Caki2 (cell line): ENCODE measurements at regions not wholly inside any gene's neighbourhood (a gene's known extent, or its start where the extent isn't known, plus 50 kb on each side); places are given as distances from the start of the nearest gene placed in this dataset.

ENCODE experiments used
- DNase-seq: peaks from one replicate; pipeline ENCODE4 v3.0.0-alpha.2; 2015; ENCODE audit warnings: low read depth
- in situ Hi-C: cut with HindIII; loops from 2 replicates; pipeline ENCODE4 v1.10.0; 2016; ENCODE audit warnings: low sequenced_read_pairs, low pct_unique_long_range_greater_than_20kb, mixed read lengths

DNA sequence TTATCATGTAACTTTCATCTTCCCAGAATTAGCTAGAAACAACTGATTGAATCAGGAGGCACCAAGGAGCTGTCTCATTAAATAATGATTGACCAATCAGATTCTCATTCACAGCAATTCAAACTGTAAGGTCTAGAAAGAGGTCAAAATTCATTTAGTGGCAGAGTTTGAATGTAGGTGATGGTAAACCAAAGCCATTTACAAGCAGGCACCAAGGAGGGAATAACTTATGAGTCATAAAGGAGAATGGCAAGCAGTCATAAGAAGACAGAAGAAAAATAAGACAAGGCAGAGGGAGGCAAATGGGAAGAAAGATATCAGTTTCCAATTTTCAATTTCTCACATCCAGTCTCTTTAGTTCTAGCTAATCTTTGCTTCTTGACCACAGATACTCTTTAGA is 52.9 kb upstream of the DEFB112 start:
- in situ Hi-C loops, result no loop called here
- no peak for DNase-seq

DNA sequence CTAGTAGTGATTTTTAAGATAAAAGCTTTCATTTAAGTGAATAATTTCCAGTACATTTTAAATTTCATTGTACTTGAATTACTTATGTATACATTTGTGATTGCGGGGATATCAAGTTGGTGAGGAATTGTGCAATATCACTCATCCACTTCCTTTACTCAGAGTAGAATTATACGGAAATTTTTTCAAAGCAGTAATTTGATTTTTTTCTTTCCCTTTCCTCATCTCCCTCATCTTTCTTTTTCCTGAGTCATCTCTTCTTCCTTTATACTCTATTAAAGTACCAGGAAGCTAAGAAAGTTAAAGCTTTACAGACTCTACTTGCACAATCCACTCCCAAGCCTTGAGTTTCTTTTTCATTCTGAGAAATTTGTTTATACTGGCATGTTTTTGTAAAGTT is 60.9 kb upstream of the DEFB112 start:
- no peak for DNase-seq
- in situ Hi-C loops, result no loop called here

DNA sequence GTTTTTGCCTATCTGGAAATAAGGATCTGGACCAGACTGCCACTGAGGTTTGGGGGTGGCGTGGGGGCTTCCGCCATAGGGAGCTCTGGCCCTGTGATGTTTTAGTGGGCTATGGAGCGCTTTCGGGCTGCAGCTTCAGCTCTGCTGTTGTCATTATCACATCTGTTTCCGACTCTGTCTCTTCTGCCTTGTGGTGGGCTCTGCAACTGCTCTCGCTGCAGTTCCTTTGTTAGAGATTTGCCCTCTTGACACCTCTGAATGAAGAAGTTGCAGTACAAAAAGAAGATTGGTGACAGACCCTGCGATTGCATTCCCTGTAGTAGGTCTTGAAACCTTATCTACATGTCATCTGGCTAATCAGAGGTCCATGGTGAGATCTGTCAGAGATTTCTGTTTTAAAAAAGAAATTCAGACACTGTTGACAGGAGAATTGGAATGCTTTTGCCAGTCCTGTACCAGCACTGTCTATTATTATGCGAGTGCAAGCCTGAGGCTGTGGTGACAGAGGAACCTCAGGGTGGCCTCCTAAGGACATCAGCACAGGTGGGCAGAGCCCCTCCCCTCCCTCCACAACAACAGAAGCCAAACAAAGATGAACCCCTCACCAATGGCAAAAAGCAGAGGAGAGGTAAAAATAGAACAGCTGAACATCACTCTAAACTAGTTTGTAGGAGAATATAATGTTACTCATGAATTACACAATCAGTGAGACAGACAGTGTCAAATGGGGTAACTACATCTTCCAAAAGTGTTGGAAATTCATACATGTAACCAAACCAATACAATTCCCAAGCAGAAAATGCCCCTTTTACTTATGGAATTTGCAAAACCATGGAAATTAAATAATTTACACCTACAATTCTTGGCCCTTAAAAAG is 63.5 kb upstream of the DEFB112 start:
- in situ Hi-C loops, result no loop called here
- no peak for DNase-seq

DNA sequence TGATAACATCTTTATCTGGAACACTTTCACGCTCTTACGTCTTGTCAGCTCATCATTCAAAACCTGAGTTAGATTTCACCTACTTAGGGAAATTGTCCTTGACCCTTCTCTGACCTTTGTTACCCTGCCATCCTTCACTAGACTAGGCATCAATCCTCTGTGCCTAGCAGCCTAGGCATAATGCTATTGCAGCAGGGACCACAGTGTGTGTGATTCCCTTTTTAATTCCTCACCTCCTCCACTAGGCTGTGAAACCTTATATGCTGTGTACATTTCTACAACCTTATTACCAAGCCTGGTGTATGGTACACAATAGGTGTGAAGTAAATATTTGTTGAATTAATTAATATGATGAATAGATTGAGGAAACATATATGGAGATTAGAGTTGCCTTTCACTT is 66.7 kb upstream of the DEFB112 start:
- in situ Hi-C loops, result no loop called here
- DNase-seq, result no peak

DNA sequence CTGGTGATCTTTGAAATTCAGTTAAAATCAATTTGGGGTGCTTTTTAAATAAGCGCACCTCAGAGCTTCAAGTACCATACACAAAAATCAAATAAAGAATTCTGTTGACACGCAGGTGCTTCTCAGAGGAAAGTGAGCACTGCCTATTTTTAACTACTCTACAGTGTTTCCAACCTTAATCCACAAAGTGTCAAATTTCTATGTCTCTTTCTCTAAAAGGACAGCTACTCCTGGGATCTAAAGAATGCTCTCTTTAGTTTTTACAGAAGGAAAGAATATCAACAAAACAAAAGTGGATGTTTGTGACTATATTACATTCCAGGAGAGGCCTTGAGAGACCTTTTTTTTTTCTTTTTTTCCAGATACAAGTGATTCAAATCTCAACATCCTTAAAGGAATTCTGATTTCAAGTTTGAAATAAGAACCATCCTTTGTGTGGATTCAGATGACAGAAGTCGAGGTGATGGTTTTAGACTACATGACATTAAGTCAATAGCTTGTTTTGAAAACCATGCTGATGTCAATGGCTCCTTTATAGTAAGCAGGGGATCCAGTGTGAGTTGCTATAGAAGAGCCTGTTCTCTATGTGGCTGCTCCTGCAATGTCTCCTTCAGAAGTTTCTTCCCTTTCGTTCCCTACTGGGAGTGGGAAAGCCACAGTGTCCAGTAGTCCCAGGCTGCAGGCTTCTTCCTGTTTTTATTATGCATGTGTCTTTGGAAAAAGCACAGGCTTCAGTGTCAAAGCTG is 67.2 kb upstream of the DEFB112 start:
- in situ Hi-C loops, result no loop called here
- no peak for DNase-seq

DNA sequence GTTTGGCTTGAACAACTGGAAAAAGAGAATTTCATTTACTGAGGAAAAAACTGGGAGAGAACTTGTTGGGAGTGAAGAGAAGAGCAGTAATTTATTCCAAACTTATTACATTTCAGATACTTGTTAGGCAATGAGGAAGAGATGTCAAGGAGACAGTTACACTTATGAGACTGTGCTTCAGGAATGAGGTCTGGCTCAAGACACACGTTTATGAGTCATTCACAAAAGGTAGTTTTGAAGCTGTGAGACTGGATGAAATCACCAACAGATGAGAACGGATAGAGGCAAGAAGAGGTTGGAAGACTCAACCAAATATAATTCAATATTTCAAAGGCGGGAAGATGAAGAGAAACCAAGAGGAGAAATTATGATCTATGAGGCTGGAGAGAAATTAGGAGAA is 70.6 kb upstream of the DEFB112 start:
- no peak for DNase-seq
- in situ Hi-C loops, result no loop called here

DNA sequence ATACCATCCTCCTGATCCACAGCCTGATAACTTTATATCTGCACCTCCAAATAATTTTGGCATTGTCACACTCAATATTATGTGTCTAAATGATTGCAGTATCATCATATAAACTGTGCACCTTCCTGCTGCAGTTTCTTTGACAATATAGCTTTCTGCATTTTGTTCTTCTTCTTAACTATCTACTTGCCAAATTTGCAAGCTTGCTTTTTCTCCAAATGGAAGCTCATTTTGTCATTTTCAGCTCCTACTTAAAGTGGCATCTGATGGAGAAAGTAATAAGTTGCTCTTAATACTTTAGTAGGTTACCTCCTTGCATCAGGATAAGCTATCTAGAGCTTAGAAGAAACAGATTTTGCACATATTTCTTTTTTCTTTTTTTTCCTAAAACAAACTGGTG is 74.0 kb upstream of the DEFB112 start:
- no peak for DNase-seq
- in situ Hi-C loops, result no loop called here

DNA sequence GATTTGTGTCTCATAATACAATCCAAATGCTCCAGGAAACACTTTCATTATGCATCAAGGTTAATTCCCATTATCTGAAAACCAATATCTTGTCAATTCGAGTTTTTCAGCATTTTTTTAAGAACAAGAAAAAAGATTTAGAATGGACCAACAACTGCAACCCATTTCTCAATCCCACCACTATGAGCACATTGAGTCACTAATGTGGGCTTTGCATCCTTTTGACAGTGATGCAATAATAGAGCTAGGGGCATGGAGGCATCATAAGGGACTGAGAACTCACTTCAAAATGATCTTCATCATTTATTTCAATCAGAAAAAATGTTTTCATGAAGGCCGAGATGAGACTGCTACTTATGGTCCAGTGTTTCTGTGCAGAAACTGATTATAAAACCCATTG is 74.8 kb upstream of the DEFB112 start:
- no peak for DNase-seq
- in situ Hi-C loops, result no loop called here

DNA sequence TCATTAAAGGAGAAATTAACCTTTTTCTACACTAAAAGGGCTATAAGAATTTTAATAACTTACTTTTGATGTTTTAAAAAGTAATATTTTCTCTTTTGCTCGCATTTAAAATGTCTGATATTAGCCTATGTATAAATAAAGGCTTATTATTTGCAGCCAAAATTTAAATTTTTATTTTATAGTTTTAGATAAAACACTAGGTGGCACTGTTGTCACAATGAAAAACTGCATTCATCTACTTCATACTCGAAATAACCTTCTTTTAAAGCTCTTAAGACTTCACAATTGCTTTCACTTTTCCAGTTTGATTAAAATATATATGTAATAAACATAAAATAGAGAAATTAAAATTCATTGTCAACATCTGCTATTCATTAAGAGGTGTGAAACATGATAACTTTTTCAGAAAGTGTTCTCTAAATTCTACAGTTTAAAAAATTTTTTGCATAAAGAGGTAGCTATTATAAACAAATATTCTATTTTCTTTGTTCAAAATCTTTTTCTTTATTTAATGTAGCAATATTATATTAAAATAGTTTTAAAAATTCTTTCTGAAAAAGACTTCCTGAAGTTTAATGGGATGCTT is 78.8 kb upstream of the DEFB112 start:
- DNase-seq, result no peak
- in situ Hi-C loops, result no loop called here

DNA sequence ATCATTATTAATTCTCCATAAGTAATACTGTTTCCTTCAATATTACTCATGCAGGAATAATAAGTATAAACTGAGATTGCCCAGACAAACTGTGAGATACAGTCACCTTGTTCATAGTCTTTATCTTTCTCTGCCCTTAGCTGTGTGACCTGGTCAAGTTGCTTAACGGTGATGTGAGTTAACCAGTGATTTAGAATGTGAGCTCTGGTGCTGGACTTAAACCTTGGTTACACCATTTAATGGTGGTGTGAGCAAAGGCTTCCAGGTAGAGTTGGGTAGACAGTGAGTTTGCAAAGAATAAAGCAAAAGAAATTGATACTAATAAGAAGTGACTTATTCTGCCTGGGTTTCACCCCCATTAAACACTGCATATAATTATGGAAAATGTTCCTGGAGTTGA is 86.2 kb upstream of the DEFB112 start:
- no peak for DNase-seq
- in situ Hi-C loops, result no loop called here

DNA sequence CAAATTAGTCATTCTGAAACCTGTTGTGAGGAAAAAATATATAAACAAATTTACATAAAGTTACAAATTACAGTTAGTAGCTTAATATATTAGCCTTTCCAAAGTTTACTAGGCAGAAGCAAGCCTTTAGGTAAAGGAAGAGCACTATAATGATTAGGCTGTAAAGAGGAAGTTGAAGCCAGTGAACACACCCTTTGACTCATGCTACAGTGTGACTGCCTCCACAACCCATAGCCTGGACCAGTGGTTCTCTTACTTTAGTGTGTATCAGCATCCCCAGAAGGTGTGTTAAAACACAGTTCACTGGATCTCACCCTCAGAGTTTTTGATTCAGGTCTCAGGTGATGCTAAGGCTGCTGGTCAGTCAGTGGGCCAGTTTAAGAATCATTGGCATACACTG is 91.4 kb upstream of the DEFB112 start:
- in situ Hi-C loops, result no loop called here
- DNase-seq, result no peak

DNA sequence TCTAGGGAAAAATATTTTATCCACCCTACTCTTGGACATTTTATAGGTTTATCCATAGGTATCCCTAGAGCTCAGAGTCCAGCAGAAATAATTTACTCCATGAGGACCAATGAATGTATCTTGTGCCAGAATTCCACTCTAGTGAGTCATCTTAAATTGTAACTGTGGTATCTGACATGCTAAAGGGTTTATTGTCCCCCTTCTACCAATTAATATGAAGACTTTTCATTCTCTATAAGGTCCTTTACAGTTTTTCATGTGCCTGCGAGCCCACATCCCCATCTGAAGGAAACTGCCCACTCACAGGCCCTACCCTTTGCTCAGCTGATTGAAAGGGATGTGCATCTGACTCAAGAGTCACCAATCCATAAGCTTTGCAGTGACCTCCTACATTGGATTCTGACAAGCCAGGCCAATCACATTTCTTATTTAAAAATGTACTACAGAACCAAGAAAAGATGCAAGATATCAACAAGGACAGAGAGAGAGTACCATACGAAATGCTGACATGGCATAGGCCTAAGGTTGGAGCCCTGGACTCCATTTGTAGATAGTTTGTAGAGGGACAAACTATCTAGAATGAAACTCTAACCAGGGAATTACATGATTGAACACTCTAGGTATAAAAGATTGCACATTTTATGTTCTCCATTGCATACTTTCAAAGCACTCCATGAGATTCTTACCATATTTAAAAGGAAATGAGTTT is 93.4 kb upstream of the DEFB112 start:
- in situ Hi-C loops, result no loop called here
- no peak for DNase-seq

DNA sequence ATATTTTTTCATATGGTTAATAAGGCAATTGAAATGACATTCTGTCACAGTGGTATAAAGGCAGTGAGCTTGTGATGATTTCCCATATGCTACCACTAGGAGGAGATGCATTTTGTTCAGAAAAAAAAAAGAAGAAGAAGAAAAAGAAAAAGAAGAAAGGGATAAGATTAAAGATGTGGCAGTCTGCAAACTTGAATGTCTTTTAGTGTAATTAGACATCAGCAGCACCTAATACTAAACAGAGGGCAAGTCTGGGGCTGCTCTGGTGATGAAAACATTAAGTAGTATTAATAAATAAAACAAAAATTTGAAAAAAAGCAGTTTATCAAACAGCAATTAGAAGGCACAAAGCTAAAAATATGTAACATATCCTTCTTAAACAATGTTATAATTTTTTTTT is 95.4 kb upstream of the DEFB112 start:
- in situ Hi-C loops, result no loop called here
- DNase-seq, result peak; percentile 10

DNA sequence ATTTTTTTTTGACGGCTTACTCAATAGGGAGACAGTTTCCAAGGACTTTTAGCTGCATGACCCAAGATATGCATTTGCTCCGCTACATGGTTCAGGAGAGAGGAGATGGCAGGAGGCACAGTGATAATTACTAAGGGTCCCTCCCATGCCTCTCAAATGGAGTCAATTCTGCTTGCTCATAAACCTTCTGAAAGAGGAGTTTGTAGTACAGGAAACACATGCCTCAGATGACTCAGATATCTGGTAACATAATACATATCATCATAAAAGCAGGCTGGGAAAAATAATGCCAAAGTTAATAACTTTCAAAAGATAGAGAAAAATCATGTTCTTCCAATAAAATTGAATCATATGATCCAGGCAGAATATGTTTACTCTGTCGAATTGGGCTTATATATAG is 97.6 kb upstream of the DEFB112 start:
- in situ Hi-C loops, result no loop called here

DNA sequence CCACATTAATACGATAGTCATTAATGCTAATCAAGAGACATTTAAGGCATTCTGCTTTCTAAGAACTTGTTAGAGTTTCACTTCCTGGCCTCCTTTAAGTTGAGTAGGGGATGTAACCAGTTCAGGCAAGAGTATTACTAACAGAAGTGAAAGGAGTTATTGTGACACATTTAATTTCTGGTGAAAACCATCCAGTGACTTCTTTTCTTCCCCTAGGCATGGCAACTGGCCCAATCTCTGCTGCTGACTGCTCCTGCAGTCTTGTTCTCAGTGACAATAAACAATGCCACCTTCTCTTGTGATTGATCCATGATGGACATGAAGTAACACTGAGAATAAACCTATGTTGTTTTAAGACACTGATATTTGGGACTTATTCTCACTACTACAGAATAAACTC is 130.9 kb upstream of the DEFB112 start:
- in situ Hi-C loops, result no loop called here
- DNase-seq, result no peak

More for the DNA sequence above, 97.6 kb upstream of the DEFB112 start:
- no peak for DNase-seq

DNA sequence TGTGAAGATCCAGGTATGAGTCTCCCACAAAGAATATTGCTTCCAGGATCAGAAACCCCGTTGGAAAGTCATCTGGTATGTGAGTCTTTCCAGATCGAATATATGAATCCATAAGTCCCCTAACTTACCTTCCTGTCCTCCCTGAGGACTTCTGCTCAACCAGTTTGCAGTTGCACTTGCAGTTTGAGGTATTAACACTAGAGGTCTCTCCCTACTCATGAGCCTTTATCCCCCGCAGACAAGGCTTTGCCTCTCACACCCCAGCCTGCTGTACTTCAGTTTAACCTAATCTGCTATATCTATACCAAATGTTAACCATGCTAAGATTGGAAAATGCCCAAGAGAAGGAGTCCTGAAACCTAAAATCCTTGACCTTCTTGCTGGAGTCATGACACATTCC is 135.3 kb upstream of the DEFB112 start:
- no peak for DNase-seq
- in situ Hi-C loops, result no loop called here

DNA sequence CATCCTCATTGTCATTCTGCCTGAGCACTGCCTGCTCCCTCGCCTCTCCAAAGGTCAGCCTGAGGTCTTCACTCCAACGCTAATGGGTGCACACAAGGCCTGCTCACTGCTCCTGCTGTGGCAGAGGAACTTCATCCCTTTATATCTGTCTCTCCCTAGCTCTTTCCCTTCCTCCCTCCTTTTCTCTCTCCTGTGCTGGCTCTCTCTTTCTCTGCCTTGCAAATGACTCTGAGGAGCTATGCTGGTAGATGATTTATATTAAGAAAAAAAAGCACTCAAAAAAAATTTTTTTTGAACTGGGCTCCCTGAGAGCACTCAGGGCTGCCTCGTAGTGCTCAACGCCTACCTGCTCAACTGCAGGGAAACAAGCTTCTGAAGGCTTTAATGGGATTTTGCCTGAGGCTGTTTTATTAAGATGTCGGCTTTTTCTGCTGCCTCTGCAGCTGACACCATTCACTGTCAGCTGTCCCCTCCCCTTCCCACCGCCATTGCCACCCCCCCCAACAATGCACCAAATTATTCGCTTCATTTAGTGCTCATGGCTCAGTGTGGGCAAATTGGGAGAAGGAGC is 137.7 kb upstream of the DEFB112 start:
- DNase-seq, result no peak
- in situ Hi-C loops, result no loop called here

DNA sequence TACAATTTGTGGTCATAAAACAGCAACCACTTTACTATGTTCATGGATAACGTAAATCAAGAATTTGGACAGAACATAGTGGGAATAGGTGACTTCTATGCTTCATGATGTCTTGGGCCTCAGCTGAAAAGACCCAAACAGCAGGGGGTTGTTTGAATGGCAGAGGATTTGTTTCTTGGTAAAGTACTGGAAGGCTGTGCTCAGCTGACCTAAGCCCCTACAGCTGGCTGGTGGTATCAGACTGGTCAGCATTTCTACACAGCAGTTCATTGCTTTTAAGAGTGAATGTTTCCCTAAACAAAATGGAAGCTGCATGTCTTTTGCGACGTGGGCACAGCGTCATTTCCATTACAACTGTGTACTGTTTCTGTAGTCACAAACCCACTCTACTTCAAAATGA is 148.5 kb upstream of the DEFB112 start:
- DNase-seq, result no peak

DNA sequence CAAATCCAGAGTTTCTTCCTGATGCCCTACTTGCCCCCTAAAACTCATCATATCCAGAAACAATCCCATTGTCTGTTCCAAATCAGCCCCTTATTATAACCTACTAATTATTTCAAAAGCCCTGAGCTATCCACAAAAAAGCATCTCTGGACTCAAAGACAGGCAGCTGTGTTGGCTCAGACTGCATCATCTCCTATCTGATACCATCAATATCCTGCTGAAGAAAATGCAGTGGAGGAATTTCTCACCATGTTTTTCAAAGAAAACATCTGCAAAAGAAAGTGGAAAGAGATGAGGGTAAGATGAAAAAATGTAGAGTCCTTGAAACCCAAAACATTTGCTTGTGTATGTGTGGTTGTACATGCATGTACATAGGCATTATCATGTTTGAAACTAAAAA is 153.0 kb upstream of the DEFB112 start:
- DNase-seq, result no peak
- in situ Hi-C loops, result no loop called here

More for the DNA sequence above, 148.5 kb upstream of the DEFB112 start:
- in situ Hi-C loops, result no loop called here
